ENCODE measurements at regions not wholly inside any gene's neighbourhood (a gene's known extent, or its start where the extent isn't known, plus 50 kb on each side); places are given as distances from the start of the nearest gene placed in this dataset.
A peak's percentile ranks its signal among the peaks of the same experiment; 100 is the strongest.

DNA sequence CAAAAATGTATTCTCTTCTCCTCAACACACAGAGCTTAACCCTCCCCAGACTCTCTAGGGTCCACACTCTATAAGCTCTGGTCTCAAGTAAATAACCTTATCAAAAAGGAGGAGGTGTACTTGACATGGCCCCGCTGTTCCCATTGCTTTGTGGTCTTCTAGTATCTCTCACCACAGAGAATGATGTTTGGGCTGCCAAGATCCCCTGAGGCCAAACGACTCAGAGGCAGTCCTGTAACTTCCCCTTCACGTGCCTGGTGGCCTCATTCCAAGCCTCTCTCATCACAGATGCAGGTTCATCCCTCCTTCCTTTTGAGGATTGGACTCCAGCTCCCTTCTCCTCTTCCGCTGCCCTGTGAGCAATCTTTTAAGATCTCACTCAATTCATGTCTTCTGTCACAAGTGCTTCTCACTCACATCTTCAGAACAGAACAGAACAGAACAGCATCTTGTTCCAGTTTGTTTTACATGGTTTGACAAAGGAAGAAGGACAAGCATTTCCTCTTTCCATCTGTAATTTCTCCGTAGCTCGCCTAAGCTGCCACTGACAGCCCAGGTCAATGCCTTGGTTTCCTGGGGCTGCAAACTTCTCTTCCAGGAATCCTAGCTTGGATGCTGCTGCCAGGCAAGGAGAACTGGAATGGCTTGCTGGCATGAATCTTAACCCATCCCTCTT lies 541.5 kb downstream of the CD83 start:
- Histone ChIP-seq H3K4ac (ENCODE audit: low read depth, low read length) (no peak overlapping the region), H3K56ac (ENCODE audit: insufficient read length, low read depth, low read length) (no peak overlapping the region), H2BK120ac (ENCODE audit: low read depth, low read length, poor library complexity, severe bottlenecking) (no peak overlapping the region), H3K23me2 (ENCODE audit: insufficient read length, low read depth, low read length, poor library complexity, severe bottlenecking) (no peaks in the 10 kb centered on the region), H3K18ac (ENCODE audit: insufficient read length, low read depth, low read length) (no peak overlapping the region), H3K79me1 (ENCODE audit: insufficient read depth, low read depth, low read length, poor library complexity, severe bottlenecking) (no peaks in the 10 kb centered on the region), H3K27me3 (ENCODE audit: insufficient read depth, low read length) (no peaks in the 10 kb centered on the region), H2AK5ac (ENCODE audit: insufficient read length, low read length) (no peak overlapping the region), H3T11ph (ENCODE audit: low read length) (no peak overlapping the region), H3K14ac (ENCODE audit: insufficient read depth, low read length) (no peak overlapping the region), H2BK15ac (ENCODE audit: low read depth, low read length) (no peak overlapping the region), H4K5ac (ENCODE audit: insufficient read length, low read depth, low read length) (no peak overlapping the region), H2BK5ac (ENCODE audit: insufficient read length, low read length) (no peak overlapping the region), H3K9ac (ENCODE audit: extremely low read depth, insufficient read length, low read length) (no peak overlapping the region), H3K79me2 (ENCODE audit: insufficient read depth, low read length) (no peaks in the 10 kb centered on the region), H4K91ac (ENCODE audit: insufficient read length, low read depth, low read length) (no peak overlapping the region), H2AFZ (ENCODE audit: low read length) (no peak overlapping the region), H3K4me2 (ENCODE audit: insufficient read depth, insufficient read length, low read length) (no peak overlapping the region), H3K9me3 (ENCODE audit: control insufficient read depth, low read depth, low read length) (no peaks in the 10 kb centered on the region), H2BK20ac (ENCODE audit: low read depth, low read length, poor library complexity, severe bottlenecking) (no peak overlapping the region), H3K23ac (ENCODE audit: insufficient read length, low read depth, low read length) (no peak overlapping the region), H4K20me1 (ENCODE audit: control insufficient read depth, insufficient read depth, insufficient read length) (no peaks in the 10 kb centered on the region), H3K27ac (ENCODE audit: insufficient read length, low read depth, low read length) (no peak overlapping the region), H2BK12ac (ENCODE audit: insufficient read length, low read depth, low read length) (no peak overlapping the region), H4K8ac (replicated peaks; ENCODE audit: insufficient read length, low read depth, low read length) (no peak overlapping the region), H3K4me1 (ENCODE audit: insufficient read depth, low read length) (no peaks in the 10 kb centered on the region; the same call in 1 of the 2 replicates)
- Mint-ChIP-seq H3K9me3 (no peaks in the 10 kb centered on the region), H3K27ac (peak overlapping the region in 1 of 3 experiments; percentile 25; a peak in 2 of 7 replicates), H3K27me3 (ENCODE audit: low read depth) (peaks cover 4% of the 10 kb centered on the region; the same call in 1 of the 2 replicates), H3K36me3 (ENCODE audit: insufficient read depth in 1 of 3, low read depth in 3 of 3) (no peaks in the 10 kb centered on the region; a peak in 1 of 7 replicates), H3K4me3 (no peak overlapping the region), H3K4me1 (peaks cover 11 to 22% of the 10 kb centered on the region in 2 experiments; a peak in 3 of 4 replicates)
- no peak for DNase-seq
- TF ChIP-seq, protein P1, sequence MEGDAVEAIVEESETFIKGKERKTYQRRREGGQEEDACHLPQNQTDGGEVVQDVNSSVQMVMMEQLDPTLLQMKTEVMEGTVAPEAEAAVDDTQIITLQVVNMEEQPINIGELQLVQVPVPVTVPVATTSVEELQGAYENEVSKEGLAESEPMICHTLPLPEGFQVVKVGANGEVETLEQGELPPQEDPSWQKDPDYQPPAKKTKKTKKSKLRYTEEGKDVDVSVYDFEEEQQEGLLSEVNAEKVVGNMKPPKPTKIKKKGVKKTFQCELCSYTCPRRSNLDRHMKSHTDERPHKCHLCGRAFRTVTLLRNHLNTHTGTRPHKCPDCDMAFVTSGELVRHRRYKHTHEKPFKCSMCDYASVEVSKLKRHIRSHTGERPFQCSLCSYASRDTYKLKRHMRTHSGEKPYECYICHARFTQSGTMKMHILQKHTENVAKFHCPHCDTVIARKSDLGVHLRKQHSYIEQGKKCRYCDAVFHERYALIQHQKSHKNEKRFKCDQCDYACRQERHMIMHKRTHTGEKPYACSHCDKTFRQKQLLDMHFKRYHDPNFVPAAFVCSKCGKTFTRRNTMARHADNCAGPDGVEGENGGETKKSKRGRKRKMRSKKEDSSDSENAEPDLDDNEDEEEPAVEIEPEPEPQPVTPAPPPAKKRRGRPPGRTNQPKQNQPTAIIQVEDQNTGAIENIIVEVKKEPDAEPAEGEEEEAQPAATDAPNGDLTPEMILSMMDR (conservative IDR thresholded peaks at IDR 0.05) = no peak
- WGBS (ENCODE audit: extremely low coverage, insufficient read length, low lambda C conversion rate) = no CpG with 5 or more reads among the region's 6 CpGs
